ENCODE measurements at regions not wholly inside any gene's neighbourhood (a gene's known extent, or its start where the extent isn't known, plus 50 kb on each side); places are given as distances from the start of the nearest gene placed in this dataset.

- TF ChIP-seq POLR2AphosphoS5 (IDR thresholded peaks at IDR 0.05; ENCODE audit: low read depth, low read length) (no peak), FOSL2 (IDR thresholded peaks at IDR 0.05; ENCODE audit: borderline replicate concordance, low read depth) (no peak), RFX5 (IDR thresholded peaks at IDR 0.05; ENCODE audit: low read length) (no peak), CTCF (IDR thresholded peaks at IDR 0.05) (no peak), NRF1 (IDR thresholded peaks at IDR 0.05; ENCODE audit: low read depth, low read length) (no peak), GABPA (IDR thresholded peaks at IDR 0.05; ENCODE audit: low read depth) (no peak)
- Histone ChIP-seq H3K27me3 (ENCODE audit: insufficient read depth) (no peaks in the 10 kb centered on the region), H3K9ac (no peak overlapping the region), H3F3A (replicated peaks; ENCODE audit: insufficient read depth) (no peaks in the 10 kb centered on the region), H3K4me2 (no peak overlapping the region), H3K4me3 (ENCODE audit: low read depth in 2 of 2, low read length in 1 of 2) (no peak overlapping the region), H4K20me1 (ENCODE audit: insufficient read depth) (no peaks in the 10 kb centered on the region), H3K79me2 (ENCODE audit: insufficient read depth) (no peaks in the 10 kb centered on the region), H3K9me2 (no peaks in the 10 kb centered on the region), H3K27ac (ENCODE audit: low read depth in 2 of 2, low read length in 1 of 2) (no peak overlapping the region; a peak in 1 of 4 replicates), H3K36me3 (replicated peaks in 1 of 2; ENCODE audit: control insufficient read depth in 1 of 2, insufficient read depth in 2 of 2, low read length in 1 of 2) (no peaks in the 10 kb centered on the region), H3K4me1 (ENCODE audit: control insufficient read depth in 1 of 2, insufficient read depth in 2 of 2, low read depth in 1 of 2, low read length in 1 of 2) (peaks cover 7 to 30% of the 10 kb centered on the region in 2 experiments; a peak in 3 of 4 replicates), H2AFZ (ENCODE audit: low read depth) (no peak overlapping the region), H3K9me3 (no peaks in the 10 kb centered on the region)
- POLR2A ChIA-PET = no interaction called here
- 83% methylated on average over 16 of the region's 17 CpGs for WGBS (ENCODE audit: low lambda C conversion rate)
- DNase-seq = no peak
- CTCF ChIA-PET = interaction anchor here (1.3 kb wide), 1 partner anchor 11 kb away, joined by 3 read pairs; no protein-coding TSS in a partner anchor
These were observed 271.5 kb downstream of the TLE3 start for GRCh38 chr15:69825941-69826818.

- no peaks in the 10 kb centered on the region for H3K9me3 ChIP-seq
- peaks cover 7 to 30% of the 10 kb centered on the region in 2 experiments; a peak in 3 of 4 replicates for H3K4me1 ChIP-seq (ENCODE audit: control insufficient read depth in 1 of 2, insufficient read depth in 2 of 2, low read depth in 1 of 2, low read length in 1 of 2)
- no peak for TF ChIP-seq RFX5 (IDR thresholded peaks at IDR 0.05; ENCODE audit: low read length)
- no peak for TF ChIP-seq USF2 (IDR thresholded peaks at IDR 0.05; ENCODE audit: borderline replicate concordance, low read depth, low read length)
- H3K27me3 ChIP-seq (ENCODE audit: insufficient read depth) = no peaks in the 10 kb centered on the region
- no peak overlapping the region for H3K4me3 ChIP-seq (ENCODE audit: low read depth in 2 of 2, low read length in 1 of 2)
- no peaks in the 10 kb centered on the region for H3F3A ChIP-seq (replicated peaks; ENCODE audit: insufficient read depth)
- no peak overlapping the region for H3K9ac ChIP-seq
- ChIA-PET POLR2A (no interaction called here), CTCF (interaction anchor here (1.3 kb wide), 1 partner anchor 11 kb away, joined by 3 read pairs; no protein-coding TSS in a partner anchor)
- H3K4me2 ChIP-seq = no peak overlapping the region
- DNase-seq = no peak
- no peak overlapping the region for H2AFZ ChIP-seq (ENCODE audit: low read depth)
- no peak overlapping the region for H3K27ac ChIP-seq (ENCODE audit: low read depth in 2 of 2, low read length in 1 of 2)
- H3K36me3 ChIP-seq (replicated peaks in 1 of 2; ENCODE audit: control insufficient read depth in 1 of 2, insufficient read depth in 2 of 2, low read length in 1 of 2) = no peaks in the 10 kb centered on the region
- H4K20me1 ChIP-seq (ENCODE audit: insufficient read depth) = no peaks in the 10 kb centered on the region
- 87% methylated on average over 3 of the region's 3 CpGs for WGBS (ENCODE audit: low lambda C conversion rate)
- H3K9me2 ChIP-seq = no peaks in the 10 kb centered on the region
- H3K79me2 ChIP-seq (ENCODE audit: insufficient read depth) = no peaks in the 10 kb centered on the region
These were observed 270.9 kb downstream of the TLE3 start for GRCh38 chr15:69826819-69827175.

Data from SK-N-SH (cell line).